ENCODE measurements at regions not wholly inside any gene's neighbourhood (a gene's known extent, or its start where the extent isn't known, plus 50 kb on each side); places are given as distances from the start of the nearest gene placed in this dataset.
"Not testable (repeated sequence)": the region's sequence is repeated elsewhere in the genome, so short reads cannot be mapped to it uniquely, and the experiment has no call there.

DNA sequence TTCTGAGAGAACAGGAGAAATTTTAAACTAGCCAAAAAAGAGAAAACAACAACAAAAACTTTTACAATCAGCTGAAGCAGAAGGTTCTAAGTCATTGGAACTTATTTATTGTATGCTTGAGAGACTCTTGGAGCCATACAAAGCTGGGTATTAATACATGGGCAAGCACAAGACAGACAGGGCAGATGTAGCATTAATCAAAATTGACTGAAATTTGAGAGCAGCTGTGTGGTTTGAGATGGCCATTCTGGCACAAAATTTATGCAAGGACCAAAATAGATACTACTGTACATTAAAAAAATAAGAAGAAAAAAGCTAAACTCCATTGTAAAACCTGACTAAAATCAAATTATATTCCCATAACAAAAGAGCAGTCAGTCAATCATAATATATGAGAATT, 892.5 kb downstream of the PLA2G4A start:
- DNase-seq, result no peak

DNA sequence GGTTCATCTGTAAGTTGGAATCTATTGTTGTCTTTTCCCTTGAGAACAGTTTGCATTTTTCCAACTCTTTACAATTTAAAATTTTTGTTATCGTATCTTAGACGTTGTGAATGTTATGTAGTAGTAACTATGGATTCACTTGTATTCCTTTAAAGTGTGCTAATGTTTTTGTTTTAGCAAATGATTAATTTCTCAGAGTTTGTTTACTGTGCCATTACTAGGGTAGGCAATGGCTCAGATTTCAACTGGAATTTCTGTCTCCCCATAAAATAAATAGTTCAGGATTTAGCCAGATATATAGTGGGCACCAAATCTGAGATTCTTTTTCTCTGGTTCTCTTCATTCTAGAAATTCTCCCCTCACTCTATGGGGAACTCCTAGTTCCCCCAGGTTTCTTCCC, 896.5 kb downstream of the PLA2G4A start:
- DNase-seq, result no peak

- no peak for DNase-seq
Measured at GRCh38 chr1:187733232-187733631, 904.5 kb downstream of the PLA2G4A start.

GRCh38 chr1:187734427-187734826, 905.7 kb downstream of the PLA2G4A start:
- no peak for DNase-seq

DNA sequence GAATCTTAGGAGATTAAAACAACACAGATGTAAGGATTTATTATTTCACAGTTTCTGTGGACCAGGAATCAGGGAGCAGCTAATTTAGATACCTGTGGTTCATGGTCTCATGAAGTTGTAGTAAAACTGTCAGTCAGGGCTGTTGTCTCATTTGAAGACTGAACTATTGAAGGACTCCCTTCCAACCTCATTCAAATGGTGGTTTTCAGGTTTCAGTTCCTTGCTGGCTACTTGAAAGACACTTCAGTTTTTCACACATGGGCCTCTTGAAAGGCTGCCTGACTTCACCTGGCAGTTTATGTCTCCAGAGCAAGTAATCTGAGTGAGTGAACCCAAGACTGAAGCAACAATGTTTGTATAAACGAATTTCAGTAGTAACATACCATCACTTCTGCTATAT, 915.9 kb downstream of the PLA2G4A start:
- DNase-seq, result no peak

- DNase-seq, result no peak
Measured at GRCh38 chr1:187755536-187755935, 926.8 kb downstream of the PLA2G4A start.

DNA sequence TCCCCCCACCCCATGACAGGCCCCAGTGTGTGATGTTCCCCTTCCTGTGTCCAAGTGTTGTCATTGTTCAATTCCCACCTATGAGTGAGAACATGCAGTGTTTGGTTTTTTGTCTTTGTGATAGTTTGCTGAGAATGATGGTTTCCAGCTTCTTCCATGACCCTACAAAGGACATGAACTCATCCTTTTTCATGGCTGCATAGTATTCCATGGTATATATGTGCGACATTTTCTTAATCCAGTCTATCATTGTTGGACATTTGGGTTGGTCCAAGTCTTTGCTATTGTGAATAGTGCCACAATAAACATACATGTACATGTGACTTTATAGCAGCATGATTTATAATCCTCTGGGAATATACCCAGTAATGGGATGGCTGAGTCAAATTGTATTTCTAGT, 927.9 kb downstream of the PLA2G4A start:
- not testable (repeated sequence) for DNase-seq

DNA sequence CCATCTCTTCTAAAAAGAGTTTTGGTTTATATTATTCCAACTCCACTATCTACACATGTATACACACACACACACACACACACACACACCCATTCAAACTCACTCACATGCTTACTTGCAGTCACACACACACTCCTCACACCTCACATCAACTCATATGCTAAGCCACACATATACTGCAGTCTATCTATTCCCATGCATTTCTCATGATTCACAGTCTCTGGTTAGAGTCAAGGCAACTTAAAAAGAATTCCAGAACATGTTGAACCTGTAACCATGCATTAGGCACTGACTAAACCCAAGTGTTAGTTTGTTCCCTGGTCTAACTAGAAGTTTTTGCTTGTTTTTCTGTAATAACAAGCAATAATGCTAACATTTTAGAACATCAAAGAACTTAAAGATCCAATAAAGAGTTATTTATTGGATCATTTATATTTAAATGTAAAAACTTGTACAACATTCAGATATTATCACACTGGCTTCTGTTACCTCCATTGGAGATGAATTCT, 931.1 kb downstream of the PLA2G4A start:
- no peak for DNase-seq

DNA sequence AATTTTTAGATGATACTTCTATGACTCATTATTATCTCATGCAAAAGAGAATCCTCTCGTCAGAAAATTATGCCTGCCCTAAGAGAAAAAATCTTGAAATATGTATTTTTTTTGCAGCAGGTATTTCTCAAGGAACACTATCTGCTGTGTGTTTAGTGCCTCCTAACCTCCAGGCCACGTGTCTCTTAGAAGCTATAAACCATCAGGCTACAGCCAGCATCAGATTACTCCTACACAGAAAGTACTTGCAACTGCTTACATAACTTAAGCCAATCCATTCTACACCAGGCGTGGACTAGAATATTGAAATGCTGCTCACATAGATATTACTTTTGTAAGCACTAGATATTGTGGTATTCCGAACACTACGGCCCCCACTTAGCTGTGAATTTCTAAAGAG, 933.4 kb downstream of the PLA2G4A start:
- no peak for DNase-seq

- DNase-seq, result no peak
Measured at GRCh38 chr1:187763465-187763864, 934.7 kb downstream of the PLA2G4A start.

- no peak for DNase-seq
Measured at GRCh38 chr1:187763976-187764375, 935.2 kb downstream of the PLA2G4A start.

- no peak for DNase-seq
Measured at GRCh38 chr1:187771396-187771795, 942.6 kb downstream of the PLA2G4A start.

GRCh38 chr1:187773168-187773567, 944.4 kb downstream of the PLA2G4A start:
- DNase-seq, result no peak

DNA sequence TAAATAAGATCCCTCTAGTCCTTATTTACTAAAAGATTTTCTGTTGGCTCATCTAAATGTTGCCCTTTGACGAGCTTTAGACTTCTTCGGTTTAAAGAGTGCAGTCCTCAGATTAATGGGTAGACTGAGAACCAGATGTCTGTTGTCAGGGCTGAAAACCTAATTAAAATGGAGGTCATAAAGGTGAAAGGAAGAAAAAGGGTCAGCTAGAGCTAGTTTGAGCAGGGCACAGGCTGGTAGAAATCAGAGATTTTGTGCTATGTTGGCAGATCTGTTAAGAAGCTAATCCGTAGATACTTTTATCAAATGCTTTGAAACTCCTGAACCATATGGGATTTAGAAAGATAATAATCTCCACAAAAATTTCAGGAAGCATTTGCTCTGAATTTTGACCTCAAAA, 959.0 kb downstream of the PLA2G4A start:
- DNase-seq, result no peak

- no peak for DNase-seq
Measured at GRCh38 chr1:187788718-187789117, 960.0 kb downstream of the PLA2G4A start.

DNA sequence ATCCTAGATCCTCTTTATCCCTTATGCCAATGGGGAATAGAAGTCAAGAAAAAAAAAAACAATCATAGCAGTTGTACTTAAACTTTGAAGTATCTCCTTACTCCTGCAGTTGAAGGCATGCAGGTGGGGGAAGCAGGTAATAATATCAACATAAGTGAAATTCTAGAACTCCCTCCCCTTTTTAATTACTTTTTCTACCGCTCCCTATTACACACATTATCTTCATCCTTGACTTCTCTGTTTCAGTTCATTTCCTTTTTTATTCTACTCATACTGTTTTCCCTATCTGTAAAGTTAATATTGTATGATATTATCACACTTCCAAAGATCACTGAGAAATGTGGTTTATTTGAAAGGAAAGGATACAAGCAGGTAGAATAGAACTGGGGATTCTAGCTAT, 962.0 kb downstream of the PLA2G4A start:
- no peak for DNase-seq

DNA sequence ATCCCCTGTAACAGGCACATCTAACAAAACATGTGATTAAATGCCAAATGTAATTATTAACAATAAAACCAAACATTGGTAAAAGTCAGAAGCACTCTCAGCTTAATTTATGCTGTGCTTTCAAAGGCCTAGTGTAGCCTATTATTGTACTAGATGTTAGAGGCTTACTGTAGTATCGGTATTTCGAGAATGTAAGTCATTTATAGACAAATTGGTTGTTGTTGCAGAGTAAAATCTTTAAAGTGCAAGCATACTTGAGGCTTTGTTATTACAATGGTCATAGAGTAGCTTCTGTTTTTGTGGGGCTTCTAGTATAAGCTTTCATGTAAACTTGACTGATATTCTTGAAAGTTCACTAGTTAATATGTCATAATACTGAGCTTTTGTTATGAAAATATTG, 965.8 kb downstream of the PLA2G4A start:
- DNase-seq, result no peak

DNA sequence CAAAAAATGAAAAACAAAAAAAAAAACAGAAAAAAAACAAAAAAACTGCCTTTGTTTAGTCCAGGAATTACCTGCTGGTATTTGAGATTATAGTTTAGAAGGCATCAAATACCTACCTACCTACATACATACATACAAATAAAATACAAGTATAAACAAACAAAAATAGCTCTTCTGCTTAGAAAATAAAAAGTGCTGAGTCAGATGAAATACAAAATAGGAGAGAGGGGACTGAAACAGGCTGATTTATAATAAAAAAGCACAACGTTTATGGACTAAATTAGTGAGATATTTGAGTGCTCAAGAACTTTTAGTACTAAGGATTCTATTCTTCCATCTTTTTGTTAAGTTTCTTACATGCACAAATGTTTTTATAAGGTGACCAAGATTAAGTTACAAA, 980.8 kb downstream of the PLA2G4A start:
- no peak for DNase-seq

DNA sequence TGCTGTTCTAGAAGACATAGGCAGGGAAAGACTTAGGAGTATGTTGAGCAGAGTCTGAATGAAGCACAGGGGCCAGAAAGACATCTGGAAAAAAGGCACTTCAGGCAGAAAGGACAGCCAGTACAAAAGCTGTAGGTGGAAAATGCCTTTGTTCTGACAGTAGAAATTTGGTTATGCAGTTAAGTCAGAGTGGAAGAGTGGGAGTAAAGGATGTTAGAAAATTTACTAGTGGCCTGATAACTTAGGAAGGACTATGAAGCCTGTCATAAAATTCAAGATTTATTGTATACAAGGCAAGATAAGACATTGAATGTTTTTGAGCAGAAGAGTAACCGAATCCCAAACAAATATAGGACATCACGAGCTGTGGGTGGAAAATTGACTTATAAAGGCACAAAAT, 987.9 kb downstream of the PLA2G4A start:
- no peak for DNase-seq

GRCh38 chr1:187817782-187818181, 989.0 kb downstream of the PLA2G4A start:
- no peak for DNase-seq

DNA sequence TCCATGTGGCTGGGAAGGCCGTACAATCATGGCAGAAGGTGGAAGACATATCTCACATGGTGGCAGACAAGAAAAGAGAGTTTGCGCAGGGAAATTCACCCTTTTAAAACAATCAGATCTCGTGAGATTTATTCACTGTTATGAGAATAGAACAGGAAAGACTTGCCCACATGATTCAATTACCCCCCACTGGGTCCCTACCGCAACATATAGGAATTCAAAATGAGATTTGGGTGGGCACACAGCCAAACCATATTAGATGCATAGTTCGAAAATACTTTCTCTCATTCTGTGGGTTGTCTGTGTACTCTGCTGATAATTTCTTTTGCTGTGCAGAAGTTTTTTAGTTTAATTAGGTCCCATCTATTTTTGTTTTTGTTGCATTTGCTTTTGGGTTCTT, 990.3 kb downstream of the PLA2G4A start:
- DNase-seq, result no peak

DNA sequence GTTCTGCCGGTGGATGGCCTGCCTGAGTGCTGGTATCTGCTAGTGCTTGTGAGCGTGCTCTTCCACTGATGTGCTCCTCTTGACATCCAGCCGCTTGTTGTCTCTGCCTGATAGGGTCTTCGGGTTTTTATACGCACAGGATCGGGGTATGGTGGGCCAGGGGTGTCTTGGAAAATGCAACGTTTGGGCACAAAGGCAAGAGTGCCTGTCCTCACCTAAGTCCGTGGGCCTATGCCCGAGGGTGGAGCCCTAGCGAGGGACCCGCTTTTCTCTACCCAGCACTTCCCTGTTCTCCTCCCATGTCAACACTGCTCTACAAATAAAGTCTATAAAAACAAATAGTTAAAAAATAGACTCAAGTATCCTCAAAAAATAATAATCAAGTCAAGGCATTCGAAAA, 1007.8 kb downstream of the PLA2G4A start:
- DNase-seq, result no peak

GRCh38 chr1:187837787-187838186, 1009.0 kb downstream of the PLA2G4A start:
- DNase-seq, result no peak

GRCh38 chr1:187838335-187839293, 1009.9 kb downstream of the PLA2G4A start:
- no peak for DNase-seq

Data from skin of body (tissue), 1 donor.